NT2/D1 (cell line): ENCODE measurements at regions not wholly inside any gene's neighbourhood (a gene's known extent, or its start where the extent isn't known, plus 50 kb on each side); places are given as distances from the start of the nearest gene placed in this dataset.

Experiments used
- DNase-seq: peaks from one replicate; pipeline ENCODE4 v3.0.0-alpha.2; 2011; ENCODE audit warnings: low read depth, low spot score
- H3K27me3 ChIP-seq: 2 replicates; pipeline ENCODE4 v1.6.0; 2011; ENCODE audit warnings: mild to moderate bottlenecking; ENCODE audit not compliant: insufficient read length, insufficient read depth
- H3K36me3 ChIP-seq: 2 replicates; pipeline ENCODE4 v1.6.1; 2011; ENCODE audit warnings: mild to moderate bottlenecking, low read length, mixed read lengths; ENCODE audit not compliant: insufficient read depth, insufficient read length
- H3K4me1 ChIP-seq: 2 replicates; pipeline ENCODE4 v1.5.1; 2011; ENCODE audit not compliant: insufficient read depth, insufficient read length
- H3K4me3 ChIP-seq: 2 replicates; pipeline ENCODE4 v1.5.1; 2011; ENCODE audit warnings: low read depth; ENCODE audit not compliant: insufficient read length
- H3K9ac ChIP-seq: 2 replicates; pipeline ENCODE4 v1.6.0; 2011; ENCODE audit warnings: low read depth; ENCODE audit not compliant: insufficient read length
- H3K9me3 ChIP-seq: 2 replicates; pipeline ENCODE4 v1.5.1; 2011; ENCODE audit warnings: mild to moderate bottlenecking, low read length; ENCODE audit not compliant: insufficient read depth
- SUZ12 ChIP-seq: IDR thresholded peaks from 2 replicates; pipeline ENCODE4 v1.6.1; 2011; ENCODE audit not compliant: insufficient read length, insufficient read depth; ENCODE audit errors: extremely low read depth
- YY1 ChIP-seq: IDR thresholded peaks from 2 replicates; pipeline ENCODE4 v1.6.1; 2011; ENCODE audit not compliant: insufficient read length, insufficient read depth
- ZNF274 ChIP-seq: IDR thresholded peaks from 2 replicates; pipeline ENCODE4 v1.6.1; 2011; ENCODE audit warnings: mild to moderate bottlenecking, low read depth, low read length

DNA sequence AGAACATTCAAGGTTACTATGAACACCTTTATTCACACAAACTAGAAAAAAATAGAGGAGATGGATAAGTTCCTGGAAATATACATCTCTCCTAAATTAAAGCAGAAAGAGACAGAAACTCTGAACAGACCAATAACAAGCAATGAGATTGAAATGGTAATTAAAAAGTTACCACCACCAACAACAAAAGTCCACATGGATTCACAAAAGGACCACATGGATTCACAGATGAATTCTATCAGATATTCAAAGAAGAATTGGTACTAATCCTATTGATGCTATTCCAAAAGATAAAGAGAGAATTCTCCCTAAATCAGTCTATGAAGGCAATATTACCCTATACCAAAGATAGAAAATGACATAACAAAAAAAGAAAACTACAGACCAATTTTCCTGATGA is 518.9 kb downstream of the PRDM9 start:
- Histone ChIP-seq H3K4me1 (no peaks in the 10 kb centered on the region), H3K4me3 (no peak overlapping the region), H3K9ac (no peak overlapping the region), H3K9me3 (no peaks in the 10 kb centered on the region), H3K27me3 (no peaks in the 10 kb centered on the region), H3K36me3 (no peaks in the 10 kb centered on the region)
- no peak for DNase-seq
- no peak for TF ChIP-seq YY1
- TF ChIP-seq ZNF274 = no peak
- no peak for TF ChIP-seq SUZ12

DNA sequence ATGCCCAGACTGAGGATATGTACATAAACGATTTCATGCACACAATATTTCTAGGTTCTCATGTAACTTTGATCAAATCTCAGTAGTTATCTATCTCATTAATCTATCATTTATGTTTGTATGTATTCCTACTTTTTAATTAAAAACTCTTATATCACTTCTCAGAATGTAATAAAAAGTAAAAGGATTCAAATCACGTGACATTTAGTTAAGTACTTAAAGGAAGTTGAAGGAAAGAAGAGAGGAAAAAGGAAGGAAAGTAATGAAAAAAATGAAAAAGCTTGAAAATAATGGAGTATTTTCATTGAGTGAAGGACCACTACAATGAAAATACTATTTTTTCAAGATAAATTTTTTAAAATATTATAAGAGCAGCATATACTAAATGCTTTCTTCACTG is 535.3 kb downstream of the PRDM9 start:
- TF ChIP-seq ZNF274 = no peak
- no peak for TF ChIP-seq YY1
- no peak for TF ChIP-seq SUZ12
- Histone ChIP-seq H3K4me3 (no peak overlapping the region), H3K36me3 (no peaks in the 10 kb centered on the region), H3K27me3 (no peaks in the 10 kb centered on the region), H3K9me3 (no peaks in the 10 kb centered on the region), H3K4me1 (no peaks in the 10 kb centered on the region), H3K9ac (no peak overlapping the region)
- DNase-seq = no peak

- Histone ChIP-seq H3K9me3 (no peaks in the 10 kb centered on the region), H3K4me1 (no peaks in the 10 kb centered on the region), H3K9ac (no peak overlapping the region), H3K36me3 (no peaks in the 10 kb centered on the region), H3K27me3 (no peaks in the 10 kb centered on the region), H3K4me3 (no peak overlapping the region)
- no peak for DNase-seq
- TF ChIP-seq YY1 (no peak), ZNF274 (no peak), SUZ12 (no peak)
Measured at GRCh38 chr5:24045046-24045445, 537.6 kb downstream of the PRDM9 start.

DNA sequence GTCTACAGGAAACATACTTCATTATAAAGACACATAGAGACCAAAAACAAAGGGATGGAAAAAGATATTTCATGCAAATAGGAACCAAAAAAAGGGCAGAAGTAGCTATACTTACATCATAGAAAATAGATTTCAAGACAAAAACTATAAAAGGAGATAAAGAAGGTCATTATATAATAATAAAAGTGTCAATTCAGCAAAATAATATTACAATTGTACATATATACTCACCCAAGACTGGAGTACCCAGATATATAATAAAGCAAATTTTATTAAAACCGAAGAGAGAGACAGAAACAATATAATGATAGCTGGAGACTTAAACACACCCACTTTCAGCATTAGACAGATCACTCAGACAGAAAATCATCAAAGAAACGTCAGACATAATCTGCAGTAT is 546.3 kb downstream of the PRDM9 start:
- Histone ChIP-seq H3K36me3 (no peaks in the 10 kb centered on the region), H3K9ac (no peak overlapping the region), H3K9me3 (no peaks in the 10 kb centered on the region), H3K4me3 (no peak overlapping the region), H3K4me1 (no peaks in the 10 kb centered on the region), H3K27me3 (no peaks in the 10 kb centered on the region)
- no peak for DNase-seq
- no peak for TF ChIP-seq SUZ12
- no peak for TF ChIP-seq ZNF274
- no peak for TF ChIP-seq YY1

GRCh38 chr5:24059006-24059405 is 551.6 kb downstream of the PRDM9 start:
- no peak overlapping the region for H3K4me3 ChIP-seq
- no peak overlapping the region for H3K9ac ChIP-seq
- no peak for TF ChIP-seq SUZ12
- no peak for TF ChIP-seq YY1
- TF ChIP-seq ZNF274 = no peak
- DNase-seq = no peak
- H3K27me3 ChIP-seq = no peaks in the 10 kb centered on the region
- no peaks in the 10 kb centered on the region for H3K36me3 ChIP-seq
- H3K9me3 ChIP-seq = no peaks in the 10 kb centered on the region
- no peaks in the 10 kb centered on the region for H3K4me1 ChIP-seq

GRCh38 chr5:24059716-24060115 is 552.3 kb downstream of the PRDM9 start:
- no peak overlapping the region for H3K4me3 ChIP-seq
- H3K9ac ChIP-seq = no peak overlapping the region
- TF ChIP-seq YY1 (no peak), SUZ12 (no peak), ZNF274 (no peak)
- DNase-seq = no peak
- H3K4me1 ChIP-seq = no peaks in the 10 kb centered on the region
- no peaks in the 10 kb centered on the region for H3K36me3 ChIP-seq
- no peaks in the 10 kb centered on the region for H3K9me3 ChIP-seq
- H3K27me3 ChIP-seq = no peaks in the 10 kb centered on the region

DNA sequence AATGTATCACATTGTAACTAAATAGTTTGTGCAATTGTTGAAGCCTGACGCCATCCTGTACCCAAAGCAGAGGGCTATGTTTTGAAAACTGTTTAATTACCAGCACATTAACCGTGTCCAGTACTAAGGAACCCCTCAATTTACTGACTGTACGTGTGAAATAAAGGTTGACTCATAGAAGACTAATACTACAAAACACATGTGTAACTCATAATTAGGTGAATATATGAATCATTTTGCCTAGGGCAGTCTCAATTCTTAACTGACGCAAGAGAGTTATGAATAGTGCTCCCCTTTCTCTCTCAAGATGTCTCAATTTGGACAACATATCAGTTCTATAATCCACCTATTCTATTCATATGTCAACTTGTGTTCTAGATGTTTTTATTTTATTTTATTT is 558.4 kb downstream of the PRDM9 start:
- TF ChIP-seq YY1 (no peak), ZNF274 (no peak), SUZ12 (no peak)
- H3K9me3 ChIP-seq = no peaks in the 10 kb centered on the region
- no peak overlapping the region for H3K9ac ChIP-seq
- no peaks in the 10 kb centered on the region for H3K4me1 ChIP-seq
- no peaks in the 10 kb centered on the region for H3K27me3 ChIP-seq
- no peak overlapping the region for H3K4me3 ChIP-seq
- no peak for DNase-seq
- H3K36me3 ChIP-seq = no peaks in the 10 kb centered on the region

DNA sequence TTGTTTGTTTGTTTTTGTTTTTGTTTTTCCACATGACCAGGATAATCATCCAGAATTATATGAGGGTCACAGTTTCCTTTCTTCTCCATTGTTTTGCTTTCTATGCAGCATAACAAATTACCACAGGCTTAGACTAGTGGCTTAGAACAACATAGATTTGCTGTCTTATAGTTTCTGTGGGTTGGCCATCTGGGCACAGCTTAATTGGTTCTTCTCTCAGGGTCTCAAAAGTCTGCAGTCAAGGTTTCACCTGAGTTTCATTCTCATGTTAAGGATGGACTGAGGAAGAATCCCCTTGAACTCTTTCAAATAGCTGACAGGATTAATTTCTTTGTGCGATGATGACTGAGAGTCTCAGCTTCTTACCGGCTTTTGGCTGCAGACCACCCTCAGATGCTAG is 559.8 kb downstream of the PRDM9 start:
- H3K4me1 ChIP-seq = no peaks in the 10 kb centered on the region
- no peak for DNase-seq
- H3K4me3 ChIP-seq = no peak overlapping the region
- no peak for TF ChIP-seq SUZ12
- no peak for TF ChIP-seq ZNF274
- TF ChIP-seq YY1 = no peak
- H3K9me3 ChIP-seq = no peaks in the 10 kb centered on the region
- no peaks in the 10 kb centered on the region for H3K36me3 ChIP-seq
- H3K9ac ChIP-seq = no peak overlapping the region
- H3K27me3 ChIP-seq = no peaks in the 10 kb centered on the region
